Naive thymus-derived CD4-positive, alpha-beta T cell (primary cell): ENCODE measurements at regions not wholly inside any gene's neighbourhood (a gene's known extent, or its start where the extent isn't known, plus 50 kb on each side); places are given as distances from the start of the nearest gene placed in this dataset.
"Not testable (repeated sequence)": the region's sequence is repeated elsewhere in the genome, so short reads cannot be mapped to it uniquely, and the experiment has no call there.

ENCODE experiments used
- ATAC-seq: fragments of 150-1000 bp; cut with Tn5 transposase; 2 replicates; pipeline ENCODE4 v1.10.0; 2021; ENCODE audit warnings: mild to moderate bottlenecking, moderate library complexity
- CTCF ChIA-PET: fragments of 350-600 bp; sonication (Branson Sonifier 250); formaldehyde crosslinking; loops from one replicate; lab custom pipeline; 2021; ENCODE audit warnings: antibody characterized with exemption; lab: Charles Lee
- POLR2A ChIA-PET: fragments of 350-600 bp; sonication (Branson Sonifier 250); formaldehyde crosslinking; loops from one replicate; lab custom pipeline; 2021; ENCODE audit warnings: antibody characterized with exemption, inconsistent platforms; lab: Charles Lee
- DNase-seq, 9 donors: peaks; one replicate each; pipeline versions ENCODE4 v3.0.0 to v3.0.0-alpha.2; 2020 to 2022; ENCODE audit warnings: mixed read lengths in 1 of 9
- H3K27ac ChIP-seq: one replicate; pipeline ENCODE4 v1.7.0; 2013; ENCODE audit warnings: mild to moderate bottlenecking, low read depth, low read length, moderate library complexity
- H3K27me3 ChIP-seq, 2 donors: one replicate each; pipeline ENCODE4 v1.7.0; 2013; ENCODE audit warnings: low read length in 2 of 2, mild to moderate bottlenecking in 2 of 2, moderate library complexity in 2 of 2; ENCODE audit not compliant: control insufficient read depth in 2 of 2, insufficient read depth in 2 of 2
- H3K36me3 ChIP-seq, 3 experiments: 1 replicate in 2 of 3; 2 replicates in 1 of 3; pipeline ENCODE4 v1.7.0; 2013; ENCODE audit warnings: low read length in 3 of 3, mild to moderate bottlenecking in 3 of 3, moderate library complexity in 1 of 3; ENCODE audit not compliant: insufficient read depth in 3 of 3, control insufficient read depth in 2 of 3
- H3K4me1 ChIP-seq, 2 donors: one replicate each; pipeline ENCODE4 v1.7.0; 2013; ENCODE audit warnings: low read length in 2 of 2, mild to moderate bottlenecking in 2 of 2, moderate library complexity in 1 of 2; ENCODE audit not compliant: control insufficient read depth in 2 of 2, insufficient read depth in 2 of 2
- H3K4me3 ChIP-seq: 2 replicates; pipeline ENCODE4 v1.7.0; 2013; ENCODE audit warnings: mild to moderate bottlenecking, low read length
- H3K9me3 ChIP-seq, 3 experiments: 1 replicate in 2 of 3; 2 replicates in 1 of 3; pipeline ENCODE4 v1.7.0; 2013; ENCODE audit warnings: low read length in 3 of 3; ENCODE audit not compliant: control insufficient read depth in 2 of 3
- H3K27ac Mint-ChIP-seq, 9 donors: one replicate each; pipeline ENCODE4 v1.8.0; 2020 to 2022; ENCODE audit warnings: mixed read lengths in 9 of 9, mild to moderate bottlenecking in 8 of 9, moderate library complexity in 5 of 9, inconsistent platforms in 2 of 9
- H3K27me3 Mint-ChIP-seq, 5 donors: one replicate each; pipeline ENCODE4 v1.8.0; 2021 to 2022; ENCODE audit warnings: mixed read lengths in 5 of 5, mild to moderate bottlenecking in 1 of 5
- H3K36me3 Mint-ChIP-seq, 5 donors: one replicate each; pipeline ENCODE4 v1.8.0; 2020 to 2022; ENCODE audit warnings: mixed read lengths in 5 of 5, mild to moderate bottlenecking in 3 of 5, inconsistent platforms in 1 of 5
- H3K4me1 Mint-ChIP-seq, 7 donors: one replicate each; pipeline ENCODE4 v1.8.0; 2020 to 2022; ENCODE audit warnings: mixed read lengths in 7 of 7, mild to moderate bottlenecking in 3 of 7, inconsistent platforms in 1 of 7
- H3K4me3 Mint-ChIP-seq, 10 donors: one replicate each; pipeline ENCODE4 v1.8.0; 2020 to 2022; ENCODE audit warnings: mild to moderate bottlenecking in 10 of 10, mixed read lengths in 10 of 10, moderate library complexity in 6 of 10, inconsistent platforms in 2 of 10
- H3K9me3 Mint-ChIP-seq, 11 donors: one replicate each; pipeline ENCODE4 v1.8.0; 2020 to 2022; ENCODE audit warnings: mixed read lengths in 11 of 11, mild to moderate bottlenecking in 4 of 11, inconsistent platforms in 1 of 11, moderate library complexity in 1 of 11
- intact Hi-C, 2 donors: fragments of 100-400 bp; cut with micrococcal nuclease; formaldehyde crosslinking; loops; one replicate each; pipeline ENCODE4 v1.15.1; 2023

DNA sequence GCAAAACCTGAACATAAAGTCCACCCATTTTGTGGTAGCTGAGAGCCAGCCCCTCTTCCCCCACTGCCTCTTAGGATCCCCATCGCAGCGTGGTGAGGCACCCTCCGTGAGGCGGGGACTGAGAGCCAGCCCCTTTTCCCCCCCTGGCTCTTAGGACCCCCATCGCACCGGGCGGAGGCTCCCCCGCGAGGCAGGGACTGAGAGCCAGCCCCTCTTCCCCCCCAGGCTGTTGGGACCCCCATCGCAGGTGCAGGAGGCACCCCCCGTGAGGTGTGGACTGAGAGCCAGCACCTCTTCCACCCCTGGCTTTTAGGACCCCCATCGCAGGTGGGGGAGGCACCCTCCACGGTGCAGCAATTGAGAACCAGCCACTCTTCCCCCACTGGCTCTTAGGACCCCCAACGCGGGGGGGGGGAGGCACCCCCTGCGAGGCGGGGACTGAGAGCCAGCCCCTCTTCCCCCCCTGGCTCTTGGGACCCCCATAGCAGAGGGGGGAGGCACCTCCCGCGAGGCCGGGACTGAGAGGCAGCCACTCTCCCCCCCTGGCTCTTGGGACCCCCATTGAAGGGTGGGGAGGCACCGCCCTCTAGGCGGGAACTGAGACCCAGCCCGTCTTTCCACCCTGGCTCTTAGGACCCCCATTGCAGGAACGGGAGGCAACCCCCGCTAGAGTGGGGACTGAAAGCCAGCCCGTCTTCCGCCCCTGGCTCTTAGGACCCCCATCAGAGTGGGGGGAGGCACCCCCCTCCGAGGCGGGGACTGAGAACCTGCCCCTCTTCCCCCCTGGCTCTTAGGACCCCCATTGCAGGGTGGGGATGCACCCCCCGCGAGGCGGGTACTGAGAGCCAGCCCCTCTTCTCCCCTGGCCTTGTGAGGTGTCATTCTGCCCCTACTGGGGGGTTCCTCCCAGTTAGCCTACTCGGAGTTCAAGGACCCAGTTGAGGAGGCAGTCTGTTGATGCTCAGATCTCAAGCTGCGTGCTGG, 366.4 kb upstream of the SPRY2 start:
- Mint-ChIP-seq H3K27ac (no peak overlapping the region), H3K36me3 (no peaks in the 10 kb centered on the region), H3K27me3 (no peaks in the 10 kb centered on the region), H3K4me1 (no peaks in the 10 kb centered on the region), H3K9me3 (peaks cover 0 to 15% (median 4%) of the 10 kb centered on the region in 11 donors), H3K4me3 (no peak overlapping the region)
- Histone ChIP-seq H3K4me1 (no peaks in the 10 kb centered on the region), H3K36me3 (no peaks in the 10 kb centered on the region), H3K4me3 (no peak overlapping the region), H3K27me3 (no peaks in the 10 kb centered on the region), H3K27ac (no peak overlapping the region), H3K9me3 (no peaks in the 10 kb centered on the region)
- DNase-seq (no peak), ATAC-seq (no peak)
- POLR2A ChIA-PET = interaction anchor here (0.7 kb wide), 1 partner anchor 15 kb away, joined by 3 read pairs; no protein-coding TSS in a partner anchor
- CTCF ChIA-PET = no interaction called here
- intact Hi-C loops = no loop called here

DNA sequence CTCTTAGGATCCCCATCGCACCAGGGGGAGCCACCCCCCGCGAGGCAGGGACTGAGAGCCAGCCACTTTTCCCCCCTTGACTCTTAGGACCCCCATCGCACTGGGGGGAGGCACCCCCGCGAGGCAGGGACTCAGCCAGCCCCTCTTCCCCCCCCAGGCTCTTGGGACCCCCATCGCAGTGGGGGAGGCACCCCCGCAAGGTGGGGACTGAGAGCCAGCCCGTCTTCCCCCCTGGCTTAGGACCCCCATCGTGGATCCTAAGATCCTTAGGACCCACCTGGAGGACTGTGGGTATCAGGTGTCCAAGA, 365.2 kb upstream of the SPRY2 start:
- Mint-ChIP-seq H3K4me3 (no peak overlapping the region), H3K36me3 (no peaks in the 10 kb centered on the region), H3K9me3 (peaks cover 0 to 23% (median 7%) of the 10 kb centered on the region in 11 donors), H3K4me1 (no peaks in the 10 kb centered on the region), H3K27me3 (no peaks in the 10 kb centered on the region), H3K27ac (no peak overlapping the region)
- DNase-seq (no peak), ATAC-seq (no peak)
- Histone ChIP-seq H3K36me3 (no peaks in the 10 kb centered on the region), H3K9me3 (no peaks in the 10 kb centered on the region), H3K4me1 (no peaks in the 10 kb centered on the region), H3K4me3 (no peak overlapping the region), H3K27me3 (no peaks in the 10 kb centered on the region), H3K27ac (no peak overlapping the region)
- intact Hi-C loops = no loop called here
- POLR2A ChIA-PET = no interaction called here
- CTCF ChIA-PET = no interaction called here

DNA sequence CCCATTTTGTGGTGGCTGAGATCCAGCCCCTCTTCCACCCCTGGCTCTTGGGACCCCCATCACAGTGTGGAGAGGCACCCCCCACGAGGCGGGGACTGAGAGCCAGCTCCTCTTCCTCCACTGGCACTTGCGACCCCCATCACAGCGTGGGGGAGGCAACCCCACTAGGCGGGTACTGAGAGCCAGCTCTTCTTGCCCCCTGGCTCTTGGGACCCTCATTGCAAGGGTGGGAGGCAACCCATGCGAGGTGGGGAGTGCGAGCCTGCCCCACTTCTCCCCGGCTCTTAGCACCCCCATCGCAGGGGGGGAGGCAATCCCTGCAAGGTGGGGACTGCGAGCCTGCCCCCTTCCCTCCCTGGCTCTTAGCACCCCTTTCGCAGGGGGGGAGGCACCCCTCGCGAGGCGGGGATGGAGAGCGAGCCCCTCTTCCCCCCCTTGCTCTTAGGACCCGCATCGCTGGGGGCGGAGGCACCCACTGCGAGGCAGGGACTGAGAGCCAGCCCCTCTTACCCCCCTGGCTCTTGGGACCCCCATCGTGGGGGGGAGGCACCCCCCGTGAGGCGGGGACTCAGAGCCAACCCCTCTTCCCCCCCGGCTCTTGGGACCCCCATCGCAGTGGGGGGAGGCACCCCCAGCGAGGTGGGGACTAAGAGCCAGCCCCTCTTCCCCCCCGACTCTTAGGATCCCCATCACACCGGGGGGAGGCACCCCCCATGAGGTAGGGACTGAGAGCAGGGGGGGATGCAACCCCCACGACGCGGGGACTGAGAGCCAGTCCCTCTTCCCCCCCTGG, 364.6 kb upstream of the SPRY2 start:
- Mint-ChIP-seq H3K27ac (no peak overlapping the region), H3K4me3 (no peak overlapping the region), H3K9me3 (peaks cover 0 to 24% (median 7%) of the 10 kb centered on the region in 11 donors), H3K4me1 (no peaks in the 10 kb centered on the region), H3K27me3 (no peaks in the 10 kb centered on the region), H3K36me3 (no peaks in the 10 kb centered on the region)
- ChIA-PET CTCF (no interaction called here), POLR2A (no interaction called here)
- no peaks in the 10 kb centered on the region for H3K4me1 ChIP-seq
- H3K4me3 ChIP-seq = no peak overlapping the region
- DNase-seq (no peak), ATAC-seq (no peak)
- H3K27ac ChIP-seq = no peak overlapping the region
- H3K36me3 ChIP-seq = no peaks in the 10 kb centered on the region
- no peaks in the 10 kb centered on the region for H3K9me3 ChIP-seq
- intact Hi-C loops = no loop called here
- no peaks in the 10 kb centered on the region for H3K27me3 ChIP-seq

DNA sequence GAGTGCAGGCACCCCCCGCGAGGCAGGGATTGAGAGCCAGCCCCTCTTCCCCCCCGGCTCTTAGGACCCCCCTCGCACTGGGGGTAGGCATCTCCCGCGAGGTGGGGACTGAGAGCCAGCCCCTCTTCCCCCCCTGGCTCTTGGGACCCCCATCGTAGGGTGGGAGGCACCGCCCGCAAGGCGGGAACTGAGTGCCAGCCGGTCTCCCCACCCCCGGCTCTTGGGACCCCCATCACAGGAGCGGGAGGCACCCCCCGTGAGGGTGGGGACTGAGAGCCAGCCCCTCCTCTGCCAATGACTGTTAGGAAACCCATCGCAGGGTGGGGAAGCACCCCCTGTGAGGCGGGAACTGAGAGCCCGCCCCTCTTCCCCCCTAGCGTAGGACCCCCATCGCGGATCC, 363.4 kb upstream of the SPRY2 start:
- no peaks in the 10 kb centered on the region for H3K36me3 ChIP-seq
- H3K9me3 ChIP-seq = no peaks in the 10 kb centered on the region
- DNase-seq (no peak), ATAC-seq (no peak)
- H3K4me1 ChIP-seq = no peaks in the 10 kb centered on the region
- H3K9me3 Mint-ChIP-seq = peaks cover 0 to 31% (median 7%) of the 10 kb centered on the region in 11 donors
- no peaks in the 10 kb centered on the region for H3K27me3 ChIP-seq
- no peak overlapping the region for H3K4me3 Mint-ChIP-seq
- no peaks in the 10 kb centered on the region for H3K4me1 Mint-ChIP-seq
- ChIA-PET POLR2A (no interaction called here), CTCF (no interaction called here)
- no peak overlapping the region for H3K27ac Mint-ChIP-seq
- intact Hi-C loops = no loop called here
- no peaks in the 10 kb centered on the region for H3K36me3 Mint-ChIP-seq
- no peak overlapping the region for H3K27ac ChIP-seq
- no peaks in the 10 kb centered on the region for H3K27me3 Mint-ChIP-seq
- no peak overlapping the region for H3K4me3 ChIP-seq

DNA sequence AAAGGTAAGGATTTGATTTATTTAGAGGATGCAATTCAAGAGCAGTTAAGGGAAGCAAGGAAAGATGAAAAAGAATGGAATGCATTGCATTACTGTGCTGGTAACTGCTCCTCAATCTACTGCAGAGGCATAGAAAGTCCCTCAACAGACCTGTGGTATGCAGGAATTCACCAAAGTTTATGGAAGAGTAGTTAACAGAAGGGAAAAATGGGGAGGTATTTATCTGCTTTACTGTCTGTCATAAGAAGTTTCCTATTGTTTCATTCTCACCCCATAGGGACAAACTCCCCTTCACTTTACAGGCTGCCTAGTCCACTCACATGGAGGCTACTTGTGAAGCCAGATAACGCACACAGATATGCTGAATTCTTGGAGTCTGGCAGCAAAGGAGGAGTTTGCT, 354.9 kb upstream of the SPRY2 start:
- ChIA-PET POLR2A (no interaction called here), CTCF (no interaction called here)
- H3K4me3 Mint-ChIP-seq = no peak overlapping the region
- intact Hi-C loops = no loop called here
- Histone ChIP-seq H3K36me3 (no peaks in the 10 kb centered on the region), H3K9me3 (no peaks in the 10 kb centered on the region), H3K4me3 (no peak overlapping the region), H3K27ac (no peak overlapping the region), H3K27me3 (no peaks in the 10 kb centered on the region), H3K4me1 (no peaks in the 10 kb centered on the region)
- DNase-seq (no peak), ATAC-seq (no peak)
- H3K27me3 Mint-ChIP-seq = no peaks in the 10 kb centered on the region
- no peaks in the 10 kb centered on the region for H3K36me3 Mint-ChIP-seq
- no peaks in the 10 kb centered on the region for H3K4me1 Mint-ChIP-seq
- no peak overlapping the region for H3K27ac Mint-ChIP-seq
- peaks cover 4 to 27% (median 9%) of the 10 kb centered on the region in 11 donors for H3K9me3 Mint-ChIP-seq

DNA sequence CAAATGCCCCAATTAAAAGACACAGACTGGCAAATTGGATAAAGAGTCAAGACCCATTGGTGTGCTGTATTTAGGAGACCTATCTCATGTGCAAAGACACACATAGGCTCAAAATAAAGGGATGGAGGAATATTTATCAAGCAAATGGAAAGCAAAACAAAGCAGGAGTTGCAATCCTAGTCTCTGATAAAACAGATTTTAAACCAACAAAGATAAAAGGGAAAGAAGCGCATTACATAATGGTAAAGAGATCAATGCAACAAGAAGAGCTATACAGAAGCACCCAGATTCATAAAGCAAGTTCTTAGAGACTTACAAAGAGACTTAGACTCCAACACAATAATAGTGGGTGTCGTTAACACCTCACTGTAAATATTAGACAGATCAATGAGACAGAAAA, 350.9 kb upstream of the SPRY2 start:
- POLR2A ChIA-PET, H3K4me3 Mint-ChIP-seq: not testable (repeated sequence)

More for the DNA sequence above, 350.9 kb upstream of the SPRY2 start:
- DNase-seq, ATAC-seq, H3K27ac ChIP-seq, H3K27me3 Mint-ChIP-seq, H3K27me3 ChIP-seq, CTCF ChIA-PET, H3K36me3 ChIP-seq, H3K36me3 Mint-ChIP-seq, H3K27ac Mint-ChIP-seq, H3K4me1 Mint-ChIP-seq, H3K9me3 ChIP-seq, H3K4me1 ChIP-seq, intact Hi-C loops, H3K4me3 ChIP-seq: not testable (repeated sequence)
- peaks cover 4 to 24% (median 12%) of the 10 kb centered on the region in 11 donors for H3K9me3 Mint-ChIP-seq
